Cardiac fibroblast (primary cell): ENCODE measurements at regions not wholly inside any gene's neighbourhood (a gene's known extent, or its start where the extent isn't known, plus 50 kb on each side); places are given as distances from the start of the nearest gene placed in this dataset.

Experiments
- DNase-seq, 2 donors: peaks; one replicate each; pipeline versions ENCODE4 v3.0.0 to v3.0.0-alpha.2; 2010; ENCODE audit warnings: low read depth in 2 of 2
- H3K4me3 ChIP-seq, 2 donors: replicated peaks in 1 of 2; 1 replicate in 1 of 2; 2 replicates in 1 of 2; pipeline ENCODE4 v1.5.1; 2011; ENCODE audit warnings: low read depth in 2 of 2, low read length in 2 of 2, mild to moderate bottlenecking in 2 of 2, moderate library complexity in 1 of 2
- TF ChIP-seq, protein P1 (sequence below): IDR thresholded peaks from one replicate; pipeline ENCODE4 v1.5.1; 2011; ENCODE audit warnings: low read depth, mild to moderate bottlenecking, low read length, inconsistent platforms

DNA sequence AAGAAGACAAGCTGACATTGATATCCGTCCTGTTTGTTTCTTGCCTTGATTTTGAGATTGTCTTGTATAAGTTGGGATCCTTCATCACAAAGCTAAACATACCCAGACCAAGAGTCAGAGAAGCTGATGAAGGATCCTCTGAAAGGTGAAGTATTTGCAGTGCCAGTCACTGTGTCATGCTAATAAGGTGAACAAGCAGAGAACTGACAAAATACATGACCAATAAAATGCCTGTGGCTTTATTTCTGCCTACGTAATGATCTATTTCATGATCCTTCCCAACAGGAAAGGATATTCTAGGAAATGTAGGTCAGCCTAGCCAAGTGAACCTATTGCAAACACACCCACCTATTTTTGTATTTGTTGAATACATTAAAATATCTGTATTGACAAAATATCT lies 351.3 kb upstream of the CDH9 start:
- DNase-seq, result no peak

GRCh38 chr5:27388755-27389154 lies 350.4 kb upstream of the CDH9 start:
- no peak overlapping the region for H3K4me3 ChIP-seq
- no peak for DNase-seq
- TF ChIP-seq, protein P1, sequence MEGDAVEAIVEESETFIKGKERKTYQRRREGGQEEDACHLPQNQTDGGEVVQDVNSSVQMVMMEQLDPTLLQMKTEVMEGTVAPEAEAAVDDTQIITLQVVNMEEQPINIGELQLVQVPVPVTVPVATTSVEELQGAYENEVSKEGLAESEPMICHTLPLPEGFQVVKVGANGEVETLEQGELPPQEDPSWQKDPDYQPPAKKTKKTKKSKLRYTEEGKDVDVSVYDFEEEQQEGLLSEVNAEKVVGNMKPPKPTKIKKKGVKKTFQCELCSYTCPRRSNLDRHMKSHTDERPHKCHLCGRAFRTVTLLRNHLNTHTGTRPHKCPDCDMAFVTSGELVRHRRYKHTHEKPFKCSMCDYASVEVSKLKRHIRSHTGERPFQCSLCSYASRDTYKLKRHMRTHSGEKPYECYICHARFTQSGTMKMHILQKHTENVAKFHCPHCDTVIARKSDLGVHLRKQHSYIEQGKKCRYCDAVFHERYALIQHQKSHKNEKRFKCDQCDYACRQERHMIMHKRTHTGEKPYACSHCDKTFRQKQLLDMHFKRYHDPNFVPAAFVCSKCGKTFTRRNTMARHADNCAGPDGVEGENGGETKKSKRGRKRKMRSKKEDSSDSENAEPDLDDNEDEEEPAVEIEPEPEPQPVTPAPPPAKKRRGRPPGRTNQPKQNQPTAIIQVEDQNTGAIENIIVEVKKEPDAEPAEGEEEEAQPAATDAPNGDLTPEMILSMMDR, result no peak

More for the DNA sequence above, 351.3 kb upstream of the CDH9 start:
- TF ChIP-seq, protein P1, result no peak
- no peak overlapping the region for H3K4me3 ChIP-seq

- TF ChIP-seq, protein P1, result no peak
- H3K4me3 ChIP-seq, result no peak overlapping the region
- no peak for DNase-seq
Observed at GRCh38 chr5:27387535-27388073, 349.2 kb upstream of the CDH9 start.

DNA sequence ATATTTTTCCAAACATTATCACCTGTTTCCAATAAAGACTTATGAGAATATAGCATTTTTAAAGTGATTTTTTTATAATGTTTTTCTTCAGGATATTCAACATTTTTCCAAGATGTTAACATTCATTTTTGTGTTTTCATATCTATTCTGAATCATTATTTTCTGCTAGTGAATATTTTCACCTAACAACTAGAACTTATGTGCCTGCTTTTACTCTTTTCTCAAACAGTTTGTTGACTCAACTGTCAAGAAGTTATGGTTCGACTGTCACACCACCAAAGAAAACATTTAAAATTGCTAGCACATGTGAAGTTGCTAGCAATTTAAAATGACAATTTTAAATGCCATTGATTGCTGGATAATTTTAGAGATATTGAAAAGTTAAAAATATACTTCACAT lies 343.3 kb upstream of the CDH9 start:
- no peak overlapping the region for H3K4me3 ChIP-seq
- DNase-seq, result no peak
- TF ChIP-seq, protein P1, result no peak

GRCh38 chr5:27377626-27378025 lies 339.2 kb upstream of the CDH9 start:
- TF ChIP-seq, protein P1, result no peak
- no peak for DNase-seq
- H3K4me3 ChIP-seq, result no peak overlapping the region

DNA sequence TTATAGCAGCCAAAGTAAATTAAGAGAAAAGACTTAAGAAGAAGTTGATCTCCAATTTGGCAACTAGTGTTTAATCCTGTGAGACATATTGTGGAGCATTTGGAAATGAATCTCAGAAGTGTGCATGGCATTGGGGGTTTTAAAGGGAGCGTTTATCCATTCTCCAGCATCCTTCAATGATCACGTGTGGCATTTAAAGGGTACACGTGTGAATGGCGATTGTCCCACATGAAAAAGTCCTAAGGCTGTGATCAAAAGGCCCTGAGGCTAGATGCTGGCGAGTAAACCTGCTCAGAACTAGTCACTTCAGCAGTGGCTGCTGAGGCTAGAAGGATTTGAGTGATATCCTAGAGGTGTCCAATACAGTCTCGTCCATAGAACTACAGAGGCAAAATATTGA lies 315.6 kb upstream of the CDH9 start:
- no peak for DNase-seq
- H3K4me3 ChIP-seq, result no peak overlapping the region
- TF ChIP-seq, protein P1, result no peak

DNA sequence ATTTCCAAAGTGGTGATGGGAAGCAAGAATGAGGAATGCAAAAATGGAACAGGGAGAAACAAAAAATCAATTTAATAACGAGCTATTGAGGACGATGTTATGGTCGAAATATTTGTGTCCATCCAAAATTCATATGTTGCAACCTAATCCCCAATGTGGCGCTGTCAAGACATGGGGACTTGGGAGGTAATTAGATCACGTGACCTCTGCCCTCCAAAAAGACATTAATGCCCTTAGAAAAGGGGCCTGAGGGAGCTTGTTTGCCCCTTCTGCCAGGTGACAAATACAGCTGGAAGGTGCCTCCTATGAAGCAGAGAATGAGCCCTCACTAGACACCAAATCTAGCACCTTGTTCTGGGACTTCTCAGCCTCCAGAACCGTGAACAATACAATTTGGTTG lies 315.2 kb upstream of the CDH9 start:
- no peak for DNase-seq
- no peak overlapping the region for H3K4me3 ChIP-seq
- TF ChIP-seq, protein P1, result no peak
